SK-N-MC (cell line): ENCODE measurements at regions not wholly inside any gene's neighbourhood (a gene's known extent, or its start where the extent isn't known, plus 50 kb on each side); places are given as distances from the start of the nearest gene placed in this dataset.

Experiments used
- EZH2 ChIP-seq: fragments of 200-600 bp; sonication (generic); IDR thresholded peaks from one replicate; pipeline ENCODE4 v1.6.1; 2017; ENCODE audit warnings: antibody characterized with exemption
- FOXP2 ChIP-seq: optimal IDR thresholded peaks from 2 replicates; pipeline ENCODE3; 2011; ENCODE audit warnings: mild to moderate bottlenecking, moderate library complexity; ENCODE audit not compliant: insufficient read depth; ENCODE audit errors: extremely low read length, control extremely low read depth
- POLR2AphosphoS5 ChIP-seq: IDR thresholded peaks from 2 replicates; pipeline ENCODE4 v1.6.1; 2012; ENCODE audit warnings: mild to moderate bottlenecking, low read depth, low read length, borderline replicate concordance

- TF ChIP-seq EZH2 (no peak), POLR2AphosphoS5 (no peak), FOXP2 (no peak)
Measured at GRCh38 chr17:27218041-27218440, 75.9 kb upstream of the WSB1 start.
